Stimulated activated CD8-positive, alpha-beta memory T cell treated with anti-CD3 and anti-CD28 coated beads, Interleukin-4, amount 100 ng/mL, for 1 hour (primary cell): ENCODE measurements at regions not wholly inside any gene's neighbourhood (a gene's known extent, or its start where the extent isn't known, plus 50 kb on each side); places are given as distances from the start of the nearest gene placed in this dataset.

Experiments
- DNase-seq, 2 donors: peaks; one replicate each; pipeline ENCODE4 v3.0.0-alpha.2; 2020; ENCODE audit warnings: low read depth in 2 of 2, low spot score in 1 of 2

DNA sequence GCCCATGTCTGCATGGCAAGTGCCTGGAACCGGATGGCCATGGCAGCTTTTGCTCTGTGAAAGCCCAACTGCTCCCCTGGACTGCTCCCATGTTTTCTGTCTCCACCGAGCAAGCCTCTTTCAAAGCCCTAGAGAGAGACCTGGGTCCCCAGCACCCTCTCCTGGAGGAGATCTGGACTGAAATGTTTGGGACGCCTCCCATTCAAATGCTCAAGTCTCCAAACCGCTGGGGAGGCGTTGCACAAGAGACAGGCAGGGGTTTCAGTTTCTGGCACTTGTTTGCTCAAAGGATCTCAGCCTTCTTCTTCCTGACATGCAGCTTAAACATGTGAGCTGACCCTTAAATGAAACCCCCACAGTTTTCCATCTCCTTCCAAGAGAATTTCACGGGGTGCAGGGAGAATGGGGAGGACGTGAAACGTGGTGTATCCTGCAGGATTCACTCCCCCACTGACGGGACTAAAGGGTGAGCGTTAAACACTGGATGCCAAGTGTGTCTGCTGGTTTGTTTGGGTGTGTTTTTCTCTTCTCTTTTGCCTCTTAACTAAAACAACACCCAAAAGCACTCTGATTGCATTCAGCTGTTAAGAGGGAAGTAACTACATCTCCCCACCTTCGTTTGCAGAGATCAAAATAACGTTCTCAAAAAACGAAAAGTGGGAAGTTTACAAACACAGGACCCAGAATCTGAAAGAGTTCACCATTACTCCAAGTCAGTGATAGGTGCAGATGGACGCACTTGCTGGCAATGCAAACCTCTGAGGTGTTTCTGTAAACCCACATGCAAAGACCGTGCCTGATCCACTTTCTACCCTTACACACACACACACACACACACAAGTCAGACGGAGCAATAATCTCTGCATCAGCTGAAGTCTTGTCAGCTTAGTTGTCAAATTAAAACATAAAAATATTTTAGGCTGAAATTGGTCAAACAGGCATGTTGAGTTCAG lies 256.9 kb downstream of the C16orf95 start:
- DNase-seq = no peak

- DNase-seq = no peak
These were observed 255.8 kb downstream of the C16orf95 start for GRCh38 chr16:87061243-87061920.

DNA sequence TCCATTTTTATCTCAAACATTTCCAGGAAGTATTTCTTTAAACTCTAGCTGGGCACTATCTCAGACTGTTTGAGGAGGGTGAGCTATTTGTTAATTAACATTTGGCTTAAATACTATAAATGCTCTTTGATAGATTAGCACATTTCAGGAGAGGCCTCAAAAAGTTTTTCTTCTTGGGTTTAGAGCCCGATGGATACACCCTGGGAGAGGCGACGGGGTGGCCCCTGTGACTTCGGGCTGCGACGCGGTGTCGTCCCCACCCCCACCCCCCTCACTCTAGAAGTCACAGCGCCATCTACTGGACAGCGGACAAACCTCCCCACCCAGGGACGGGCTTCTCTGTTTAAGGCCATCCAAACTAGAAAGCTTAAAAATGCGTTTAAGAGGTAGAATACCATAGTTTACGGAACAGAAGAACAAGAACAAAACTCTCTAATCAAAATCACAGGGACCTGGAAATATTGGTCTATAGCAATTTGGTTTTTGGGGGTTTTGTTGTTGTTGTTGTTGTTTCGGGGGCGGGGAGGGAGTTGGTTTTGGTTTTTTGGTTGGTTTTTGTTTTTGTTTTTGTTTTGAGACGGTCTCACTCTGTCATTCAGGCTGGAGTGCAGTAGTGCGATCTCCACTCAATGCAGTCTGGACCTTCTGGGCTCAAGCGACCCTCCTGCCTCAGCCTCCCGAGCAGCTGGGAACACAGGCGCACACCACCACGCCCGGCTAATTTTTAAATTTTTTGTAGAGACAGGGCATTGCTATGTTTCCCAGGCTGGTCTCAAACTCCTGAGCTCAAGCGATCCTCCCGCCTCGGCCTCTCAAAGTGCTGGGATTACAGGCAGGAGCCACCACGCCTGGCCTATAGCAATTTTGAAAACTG lies 254.4 kb downstream of the C16orf95 start:
- peak in 1 of 2 donors; percentile 6 for DNase-seq

GRCh38 chr16:87063543-87063942 lies 253.6 kb downstream of the C16orf95 start:
- DNase-seq = no peak

DNA sequence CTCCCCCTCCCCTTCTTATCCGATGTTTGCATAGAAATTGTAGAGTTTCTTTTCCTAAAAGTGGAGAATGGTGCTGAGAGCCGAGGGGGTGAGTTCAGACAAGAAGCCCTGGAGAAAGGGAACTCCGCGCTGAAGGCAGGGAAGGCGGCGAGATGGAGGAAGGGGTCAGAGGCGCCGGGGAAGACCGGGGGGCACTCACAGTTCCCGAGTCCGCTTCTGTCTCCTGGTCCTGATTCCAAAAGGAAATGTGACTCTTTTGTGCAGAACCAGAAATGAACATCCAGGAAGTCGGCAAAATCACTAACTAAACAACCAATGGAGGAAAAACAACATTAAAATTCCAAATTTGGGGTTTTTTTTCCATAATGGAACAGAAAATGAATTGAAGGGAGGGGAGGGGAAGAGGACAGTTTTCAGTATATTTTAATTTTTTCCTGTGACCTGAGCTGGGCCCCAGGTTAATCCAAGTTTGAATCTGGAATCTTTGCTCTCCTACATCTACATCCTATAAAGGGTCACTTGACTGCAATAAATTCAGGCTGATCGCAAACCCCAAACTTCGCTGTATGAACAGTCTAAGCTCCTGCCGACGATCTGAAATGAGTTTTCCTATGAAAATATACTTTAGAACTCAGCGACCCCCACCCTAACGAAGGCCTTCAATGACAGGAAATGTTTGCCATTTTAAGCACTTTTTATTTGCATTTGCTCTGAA lies 252.3 kb downstream of the C16orf95 start:
- no peak for DNase-seq

GRCh38 chr16:87065446-87066132 lies 251.6 kb downstream of the C16orf95 start:
- no peak for DNase-seq

DNA sequence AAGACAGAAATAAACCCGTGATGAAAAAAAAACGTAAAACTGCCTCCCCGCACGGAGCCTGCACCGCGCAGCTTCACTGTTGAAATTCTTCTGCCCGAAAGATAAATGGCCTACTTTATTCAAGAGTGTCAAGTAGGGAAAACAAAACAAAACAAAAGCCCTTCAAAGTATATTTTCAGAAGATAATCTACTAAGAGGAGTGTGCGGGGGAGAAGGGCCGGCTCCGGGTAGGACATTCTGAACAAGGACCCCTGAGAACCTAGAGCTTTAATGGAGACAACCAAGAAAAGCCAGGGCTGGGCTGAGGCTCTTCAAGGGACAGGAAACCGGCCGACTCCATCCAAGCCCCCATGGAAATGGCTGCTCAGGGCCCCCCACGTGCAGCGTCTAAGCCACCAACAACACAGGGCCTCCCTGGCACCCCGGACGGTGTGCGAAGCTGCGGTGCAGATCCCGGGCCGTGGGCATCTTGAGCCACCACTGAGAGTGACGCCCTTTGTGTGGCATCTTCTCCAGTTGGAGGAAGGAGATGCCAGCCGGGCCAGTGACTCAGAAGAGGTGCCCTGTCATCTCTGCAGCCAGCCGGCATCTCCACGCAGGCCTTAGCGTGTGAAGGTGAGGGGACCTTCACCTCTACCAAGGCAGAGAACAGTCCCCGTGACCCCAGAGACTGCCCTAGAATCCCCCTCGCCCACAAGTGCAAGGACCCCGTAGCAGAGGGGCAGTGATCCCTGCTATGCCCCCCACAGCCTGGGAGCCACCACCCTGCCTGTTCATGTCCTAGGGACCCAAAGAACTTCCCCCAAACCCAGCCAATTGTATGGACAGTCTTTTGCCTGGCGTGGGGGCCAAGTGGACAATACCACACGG lies 250.8 kb downstream of the C16orf95 start:
- DNase-seq = no peak

DNA sequence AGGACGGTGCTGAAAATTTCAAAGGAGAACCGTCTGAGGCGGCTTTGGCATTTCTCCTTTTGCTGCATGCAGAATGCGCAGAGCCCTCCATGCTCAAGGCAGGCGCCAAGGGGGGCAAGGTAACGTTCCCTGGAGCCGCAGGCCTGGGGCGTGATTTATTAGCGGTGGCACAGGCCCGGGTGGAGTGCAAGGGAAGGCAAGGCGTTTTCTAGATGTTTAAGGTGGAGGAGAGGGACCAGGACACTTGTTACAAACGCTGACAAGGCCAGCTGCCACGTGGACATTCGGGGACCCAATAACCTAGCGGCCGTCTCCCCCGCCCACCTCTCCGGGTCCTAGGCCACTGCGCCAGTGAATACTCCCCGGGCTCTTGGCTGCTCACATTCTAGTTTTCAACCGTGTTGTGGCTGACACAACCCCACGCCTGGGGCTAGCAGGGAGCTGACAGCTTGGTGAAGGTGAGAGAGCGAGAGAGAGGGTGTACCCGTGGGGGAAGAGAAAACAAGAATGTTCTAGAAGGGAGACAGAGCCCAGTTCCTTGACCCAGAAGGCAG lies 250.1 kb downstream of the C16orf95 start:
- DNase-seq = no peak

- DNase-seq = no peak
These were observed 249.1 kb downstream of the C16orf95 start for GRCh38 chr16:87067836-87068761.

DNA sequence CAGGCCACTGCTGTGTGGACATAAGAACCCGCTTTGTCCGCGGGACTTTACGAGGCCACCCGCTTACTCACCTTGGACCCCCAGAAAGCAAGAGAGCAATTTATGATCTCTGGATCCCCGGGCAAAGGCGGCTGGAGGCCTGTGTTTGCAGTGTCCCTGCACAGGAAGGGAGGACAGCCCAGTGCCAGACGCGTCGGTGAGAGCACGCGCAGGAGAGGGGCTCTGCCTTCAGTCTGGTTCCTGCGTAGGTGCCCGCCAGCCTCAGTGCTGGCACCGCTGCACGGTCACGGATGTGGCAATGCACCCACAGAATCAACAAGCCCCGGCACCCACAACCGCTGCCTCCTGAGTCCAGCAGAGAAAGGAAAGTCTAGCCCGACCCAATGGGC lies 248.4 kb downstream of the C16orf95 start:
- no peak for DNase-seq

GRCh38 chr16:87070657-87071056 lies 246.5 kb downstream of the C16orf95 start:
- DNase-seq = no peak

DNA sequence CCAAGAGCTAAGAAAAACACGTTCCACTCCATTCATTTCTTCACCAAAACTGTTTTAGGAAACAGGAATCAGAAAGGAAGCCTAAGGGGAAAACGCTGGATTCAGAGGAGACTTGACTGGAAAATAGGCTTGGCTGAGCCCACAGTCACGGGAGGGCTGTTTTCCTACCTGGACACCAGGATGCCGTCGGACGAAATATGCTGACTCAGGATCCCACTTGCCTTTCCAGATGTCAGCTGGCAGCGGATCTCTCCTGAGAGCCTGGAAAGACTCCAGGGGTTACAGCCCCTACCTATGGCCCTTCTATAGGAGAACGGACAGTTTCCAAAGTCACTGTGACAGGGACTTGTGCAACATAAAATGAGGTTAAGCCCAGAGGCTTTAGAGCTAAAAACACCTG lies 245.1 kb downstream of the C16orf95 start:
- no peak for DNase-seq

- no peak for DNase-seq
These were observed 242.4 kb downstream of the C16orf95 start for GRCh38 chr16:87074641-87075318.

DNA sequence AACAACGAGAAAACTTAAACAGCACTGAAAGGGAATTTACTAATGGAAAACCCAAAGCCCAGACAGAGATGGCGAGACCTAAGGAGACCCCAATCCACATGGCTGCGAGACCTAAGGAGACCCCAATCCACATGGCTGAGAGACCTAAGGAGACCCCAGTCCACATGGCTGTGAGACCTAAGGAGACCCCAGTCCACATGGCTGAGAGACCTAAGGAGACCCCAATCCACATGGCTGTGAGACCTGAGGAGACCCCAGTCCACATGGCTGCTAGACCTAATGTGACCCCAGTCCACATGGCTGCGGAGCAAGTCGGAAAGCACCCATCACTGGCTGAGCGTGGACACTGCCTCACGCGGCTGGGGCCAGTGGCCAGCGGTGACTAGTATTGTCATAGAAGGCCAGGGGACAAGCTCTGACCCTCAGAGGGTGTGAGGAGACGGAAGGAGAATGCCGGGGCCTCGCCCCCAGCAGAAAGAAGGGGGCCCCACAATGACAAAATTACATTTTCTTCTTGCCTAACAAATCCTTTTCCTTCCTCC lies 241.8 kb downstream of the C16orf95 start:
- no peak for DNase-seq

DNA sequence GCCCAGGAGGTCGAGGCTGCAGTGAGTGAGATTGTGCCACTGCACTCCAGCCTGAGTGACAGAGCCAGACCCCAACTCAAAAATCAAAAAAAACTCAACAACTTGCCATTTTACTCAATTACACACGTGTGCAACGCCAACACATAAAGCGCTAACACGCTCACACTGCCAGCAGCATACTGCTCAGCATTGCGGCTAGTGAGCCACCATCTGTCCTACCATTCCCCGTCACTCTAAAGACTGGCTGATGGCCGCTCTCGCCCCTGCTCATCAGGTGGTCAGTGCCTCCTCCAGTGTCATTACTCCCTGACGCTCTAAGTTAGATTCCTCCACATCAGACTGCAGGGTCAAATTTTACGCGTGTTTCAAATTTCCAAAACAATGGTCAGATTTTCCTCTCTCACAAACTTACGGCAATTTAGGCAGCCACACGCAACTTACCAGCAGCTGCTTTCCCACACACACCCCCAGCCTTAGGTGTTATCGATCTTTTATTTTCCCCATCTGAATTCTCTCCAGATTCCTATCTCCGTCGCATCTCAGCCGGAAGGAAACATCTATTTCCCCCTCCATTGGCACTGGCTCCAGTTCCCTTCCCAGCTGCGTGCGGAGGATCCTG lies 240.8 kb downstream of the C16orf95 start:
- no peak for DNase-seq

DNA sequence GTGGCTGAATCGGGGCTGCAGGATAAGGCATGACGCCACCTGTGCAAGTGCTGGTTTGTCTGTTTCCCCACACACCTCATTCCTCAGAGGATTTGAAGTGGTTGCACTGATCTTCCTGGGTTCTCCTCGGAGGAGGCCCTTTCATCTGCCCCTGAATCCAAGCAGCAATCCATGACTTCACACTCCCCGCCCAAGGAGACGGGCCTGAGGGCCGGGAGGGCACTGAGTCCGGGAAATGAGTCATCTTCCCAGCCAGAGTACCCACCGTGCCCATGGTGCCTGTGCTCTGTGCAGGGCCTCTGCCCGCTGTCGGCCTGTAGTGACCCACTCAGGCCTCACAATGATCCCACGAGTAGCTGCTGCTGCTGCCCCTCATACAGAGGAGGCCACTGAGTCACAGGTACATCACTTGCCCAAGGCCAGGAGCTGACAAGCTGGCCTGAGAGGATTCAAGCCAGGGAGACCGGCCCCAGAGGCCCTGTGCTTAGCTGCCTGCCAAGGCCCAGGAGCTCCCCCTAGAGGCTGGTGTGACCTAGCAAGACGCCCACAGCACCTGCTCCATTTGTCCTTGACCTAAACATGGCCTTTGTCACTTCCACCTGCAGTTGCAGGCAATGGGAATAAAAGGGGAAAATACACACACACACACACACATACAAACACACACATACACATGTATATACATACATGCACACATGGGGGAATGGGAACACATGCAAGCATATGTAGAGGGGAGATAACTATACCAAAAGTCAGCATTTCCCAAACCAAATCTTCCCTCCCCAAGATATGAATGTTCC lies 240.0 kb downstream of the C16orf95 start:
- no peak for DNase-seq
